Nephron progenitor cell (in vitro differentiated cells): ENCODE measurements at regions not wholly inside any gene's neighbourhood (a gene's known extent, or its start where the extent isn't known, plus 50 kb on each side); places are given as distances from the start of the nearest gene placed in this dataset.

Experiments used
- DNase-seq: peaks from one replicate; pipeline ENCODE4 v3.0.0; 2021
- H3K27ac Mint-ChIP-seq: 2 replicates; pipeline ENCODE4 v1.8.0; 2021; ENCODE audit warnings: mild to moderate bottlenecking, moderate library complexity, mixed read lengths
- H3K27me3 Mint-ChIP-seq: 2 replicates; pipeline ENCODE4 v1.8.0; 2021; ENCODE audit warnings: mild to moderate bottlenecking, low read depth, mixed read lengths; ENCODE audit not compliant: poor library complexity
- H3K36me3 Mint-ChIP-seq: 2 replicates; pipeline ENCODE4 v1.8.0; 2021; ENCODE audit warnings: low read depth, mixed read lengths
- H3K4me1 Mint-ChIP-seq: 2 replicates; pipeline ENCODE4 v1.8.0; 2021; ENCODE audit warnings: mixed read lengths
- H3K4me3 Mint-ChIP-seq: 2 replicates; pipeline ENCODE4 v1.8.0; 2021; ENCODE audit warnings: mild to moderate bottlenecking, moderate library complexity, mixed read lengths
- H3K9me3 Mint-ChIP-seq: 2 replicates; pipeline ENCODE4 v1.8.0; 2021; ENCODE audit warnings: mild to moderate bottlenecking, moderate library complexity, mixed read lengths
- CTCF ChIP-seq: fragments of 200-600 bp; sonication (generic); IDR thresholded peaks from 2 replicates; pipeline ENCODE4 v1.5.0; 2021; ENCODE audit warnings: antibody characterized with exemption

GRCh38 chr18:71887509-71887908, 656.6 kb downstream of the CBLN2 start:
- Mint-ChIP-seq H3K4me3 (no peak overlapping the region), H3K27me3 (peaks cover 3% of the 10 kb centered on the region)

GRCh38 chr18:71878226-71878625, 665.9 kb downstream of the CBLN2 start:
- Mint-ChIP-seq H3K27me3 (no peaks in the 10 kb centered on the region), H3K27ac (no peak overlapping the region), H3K9me3 (no peaks in the 10 kb centered on the region), H3K36me3 (no peaks in the 10 kb centered on the region), H3K4me3 (no peak overlapping the region), H3K4me1 (no peaks in the 10 kb centered on the region)
- DNase-seq, result no peak
- no peak for TF ChIP-seq CTCF

More at GRCh38 chr18:71887509-71887908, 656.6 kb downstream of the CBLN2 start:
- H3K9me3 Mint-ChIP-seq, result no peaks in the 10 kb centered on the region
- H3K4me1 Mint-ChIP-seq, result peaks cover 16% of the 10 kb centered on the region
- TF ChIP-seq CTCF, result no peak
- no peak for DNase-seq
- no peaks in the 10 kb centered on the region for H3K36me3 Mint-ChIP-seq
- no peak overlapping the region for H3K27ac Mint-ChIP-seq

GRCh38 chr18:71873695-71874094, 670.4 kb downstream of the CBLN2 start:
- H3K27ac Mint-ChIP-seq, result no peak overlapping the region
- H3K9me3 Mint-ChIP-seq, result no peaks in the 10 kb centered on the region
- no peak overlapping the region for H3K4me3 Mint-ChIP-seq
- no peak for TF ChIP-seq CTCF
- no peaks in the 10 kb centered on the region for H3K36me3 Mint-ChIP-seq
- H3K4me1 Mint-ChIP-seq, result no peaks in the 10 kb centered on the region
- H3K27me3 Mint-ChIP-seq, result no peaks in the 10 kb centered on the region
- no peak for DNase-seq

GRCh38 chr18:71865888-71866287, 678.3 kb downstream of the CBLN2 start:
- no peak overlapping the region for H3K4me3 Mint-ChIP-seq
- no peak for TF ChIP-seq CTCF
- H3K36me3 Mint-ChIP-seq, result no peaks in the 10 kb centered on the region
- DNase-seq, result no peak
- no peak overlapping the region for H3K27ac Mint-ChIP-seq
- H3K4me1 Mint-ChIP-seq, result no peaks in the 10 kb centered on the region
- H3K9me3 Mint-ChIP-seq, result no peaks in the 10 kb centered on the region
- no peaks in the 10 kb centered on the region for H3K27me3 Mint-ChIP-seq

- Mint-ChIP-seq H3K27me3 (peaks cover 7% of the 10 kb centered on the region), H3K36me3 (no peaks in the 10 kb centered on the region), H3K27ac (no peak overlapping the region), H3K9me3 (peaks cover 26% of the 10 kb centered on the region), H3K4me1 (no peaks in the 10 kb centered on the region), H3K4me3 (no peak overlapping the region)
- DNase-seq, result no peak
- no peak for TF ChIP-seq CTCF
Measured at GRCh38 chr18:71850602-71851001, 693.5 kb downstream of the CBLN2 start.

GRCh38 chr18:71849407-71849806, 694.7 kb downstream of the CBLN2 start:
- peak; percentile 4 for DNase-seq
- no peak overlapping the region for H3K4me3 Mint-ChIP-seq
- H3K27ac Mint-ChIP-seq, result no peak overlapping the region
- peaks cover 26% of the 10 kb centered on the region for H3K9me3 Mint-ChIP-seq
- H3K36me3 Mint-ChIP-seq, result no peaks in the 10 kb centered on the region
- no peaks in the 10 kb centered on the region for H3K4me1 Mint-ChIP-seq
- no peak for TF ChIP-seq CTCF
- H3K27me3 Mint-ChIP-seq, result peaks cover 7% of the 10 kb centered on the region
